Hepatocyte (in vitro differentiated cells): ENCODE measurements at regions not wholly inside any gene's neighbourhood (a gene's known extent, or its start where the extent isn't known, plus 50 kb on each side); places are given as distances from the start of the nearest gene placed in this dataset.

Source experiments
- DNase-seq: peaks from one replicate; pipeline ENCODE4 v3.0.0-alpha.2; 2016; ENCODE audit warnings: low spot score
- H2AFZ ChIP-seq: fragments of 200-600 bp; sonication (generic); 2 replicates; pipeline ENCODE4 v1.6.0; 2016; ENCODE audit warnings: antibody characterized with exemption, mild to moderate bottlenecking
- H3K27ac ChIP-seq: fragments of 200-600 bp; sonication (generic); 2 replicates; pipeline ENCODE4 v1.5.1; 2016; ENCODE audit warnings: mild to moderate bottlenecking
- H3K27me3 ChIP-seq: fragments of 200-600 bp; sonication (generic); 2 replicates; pipeline ENCODE4 v1.6.1; 2016
- H3K36me3 ChIP-seq: fragments of 200-600 bp; sonication (generic); replicated peaks from 2 replicates; pipeline ENCODE4 v1.5.1; 2016; ENCODE audit warnings: low read depth; ENCODE audit not compliant: insufficient read depth
- H3K4me1 ChIP-seq: fragments of 200-600 bp; sonication (generic); 2 replicates; pipeline ENCODE4 v1.5.1; 2016; ENCODE audit warnings: mild to moderate bottlenecking, moderate library complexity; ENCODE audit not compliant: insufficient read depth
- H3K4me2 ChIP-seq: fragments of 200-600 bp; sonication (generic); 2 replicates; pipeline ENCODE4 v1.6.0; 2016
- H3K4me3 ChIP-seq: fragments of 200-600 bp; sonication (generic); 2 replicates; pipeline ENCODE4 v1.5.1; 2016; ENCODE audit warnings: mild to moderate bottlenecking
- H3K79me2 ChIP-seq: fragments of 200-600 bp; sonication (generic); 2 replicates; pipeline ENCODE4 v1.6.0; 2017; ENCODE audit warnings: mild to moderate bottlenecking
- H3K9me2 ChIP-seq: fragments of 200-600 bp; sonication (generic); replicated peaks from 2 replicates; pipeline ENCODE4 v1.6.0; 2017; ENCODE audit warnings: mild to moderate bottlenecking; ENCODE audit not compliant: insufficient read depth
- H3K9me3 ChIP-seq: fragments of 200-600 bp; sonication (generic); 2 replicates; pipeline ENCODE4 v1.5.1; 2016; ENCODE audit warnings: low read depth, mild to moderate bottlenecking
- H4K20me1 ChIP-seq: fragments of 200-600 bp; sonication (generic); 2 replicates; pipeline ENCODE4 v1.6.0; 2016; ENCODE audit warnings: mild to moderate bottlenecking; ENCODE audit not compliant: insufficient read depth, poor library complexity, severe bottlenecking
- EZH2 ChIP-seq: fragments of 200-600 bp; sonication (generic); IDR thresholded peaks from 2 replicates; pipeline ENCODE4 v1.6.1; 2016; ENCODE audit warnings: antibody characterized with exemption, mild to moderate bottlenecking, borderline replicate concordance
- EZH2phosphoT487 ChIP-seq: fragments of 200-600 bp; sonication (generic); IDR thresholded peaks from one replicate; pipeline ENCODE4 v1.6.1; 2018; ENCODE audit warnings: antibody characterized with exemption, mild to moderate bottlenecking, low read depth, moderate library complexity; ENCODE audit not compliant: unreplicated experiment, severe bottlenecking
- WGBS: methylation state at CpG from one replicate; pipeline ENCODE4 v1.1.6; 2016; ENCODE audit warnings: low lambda C conversion rate; ENCODE audit errors: missing lambda C conversion rate; 5-methylcytosine and 5-hydroxymethylcytosine counted together
- TF ChIP-seq, protein P1 (sequence below): fragments of 200-600 bp; sonication (generic); IDR thresholded peaks from 2 replicates; pipeline ENCODE4 v1.5.1; 2016; ENCODE audit warnings: antibody characterized with exemption, mild to moderate bottlenecking; ENCODE audit not compliant: poor library complexity

DNA sequence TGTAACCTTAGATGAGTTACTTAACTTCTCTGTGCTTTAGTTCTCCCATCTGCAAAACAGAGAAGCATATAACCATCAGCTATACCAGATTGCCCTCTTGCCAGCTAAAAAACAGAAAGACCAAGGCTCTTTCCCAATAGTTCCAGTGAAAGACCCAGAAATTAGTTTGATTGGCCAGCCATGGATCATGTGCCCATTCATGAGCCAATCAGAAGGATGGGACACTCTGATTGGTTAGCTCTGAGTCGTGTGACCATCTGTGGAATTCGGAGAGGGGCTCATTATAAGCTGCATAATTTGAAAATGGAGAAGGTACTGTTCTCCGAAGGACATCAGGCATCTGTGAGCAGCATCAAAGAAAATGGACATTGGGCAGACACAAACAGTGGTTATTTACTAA is 155.2 kb downstream of the ABCC12 start:
- H3K9me3 ChIP-seq: no peaks in the 10 kb centered on the region
- WGBS: 79% methylated on average over 3 of the region's 3 CpGs
- H3K4me1 ChIP-seq: no peaks in the 10 kb centered on the region

GRCh38 chr16:47999595-47999994 is 156.2 kb downstream of the ABCC12 start:
- H3K27me3 ChIP-seq: no peaks in the 10 kb centered on the region
- H3K9me3 ChIP-seq: no peaks in the 10 kb centered on the region
- no peaks in the 10 kb centered on the region for H3K79me2 ChIP-seq
- no peak overlapping the region for H3K27ac ChIP-seq
- H3K4me3 ChIP-seq: no peak overlapping the region
- no peaks in the 10 kb centered on the region for H4K20me1 ChIP-seq
- H2AFZ ChIP-seq: no peak overlapping the region
- H3K9me2 ChIP-seq: no peaks in the 10 kb centered on the region
- H3K36me3 ChIP-seq: no peaks in the 10 kb centered on the region
- DNase-seq: no peak
- no peaks in the 10 kb centered on the region for H3K4me1 ChIP-seq
- WGBS: 98% methylated on average over 4 of the region's 4 CpGs
- H3K4me2 ChIP-seq: no peak overlapping the region
- TF ChIP-seq EZH2: no peak
- no peak for TF ChIP-seq EZH2phosphoT487
- TF ChIP-seq, protein P1, sequence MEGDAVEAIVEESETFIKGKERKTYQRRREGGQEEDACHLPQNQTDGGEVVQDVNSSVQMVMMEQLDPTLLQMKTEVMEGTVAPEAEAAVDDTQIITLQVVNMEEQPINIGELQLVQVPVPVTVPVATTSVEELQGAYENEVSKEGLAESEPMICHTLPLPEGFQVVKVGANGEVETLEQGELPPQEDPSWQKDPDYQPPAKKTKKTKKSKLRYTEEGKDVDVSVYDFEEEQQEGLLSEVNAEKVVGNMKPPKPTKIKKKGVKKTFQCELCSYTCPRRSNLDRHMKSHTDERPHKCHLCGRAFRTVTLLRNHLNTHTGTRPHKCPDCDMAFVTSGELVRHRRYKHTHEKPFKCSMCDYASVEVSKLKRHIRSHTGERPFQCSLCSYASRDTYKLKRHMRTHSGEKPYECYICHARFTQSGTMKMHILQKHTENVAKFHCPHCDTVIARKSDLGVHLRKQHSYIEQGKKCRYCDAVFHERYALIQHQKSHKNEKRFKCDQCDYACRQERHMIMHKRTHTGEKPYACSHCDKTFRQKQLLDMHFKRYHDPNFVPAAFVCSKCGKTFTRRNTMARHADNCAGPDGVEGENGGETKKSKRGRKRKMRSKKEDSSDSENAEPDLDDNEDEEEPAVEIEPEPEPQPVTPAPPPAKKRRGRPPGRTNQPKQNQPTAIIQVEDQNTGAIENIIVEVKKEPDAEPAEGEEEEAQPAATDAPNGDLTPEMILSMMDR: no peak

More for the DNA sequence above, 155.2 kb downstream of the ABCC12 start:
- Histone ChIP-seq H3K27ac (no peak overlapping the region), H2AFZ (no peak overlapping the region), H3K4me2 (no peak overlapping the region), H3K4me3 (no peak overlapping the region), H3K36me3 (no peaks in the 10 kb centered on the region), H3K79me2 (no peaks in the 10 kb centered on the region), H3K9me2 (no peaks in the 10 kb centered on the region), H4K20me1 (no peaks in the 10 kb centered on the region), H3K27me3 (no peaks in the 10 kb centered on the region)
- DNase-seq: no peak
- TF ChIP-seq, protein P1: no peak
- TF ChIP-seq EZH2: no peak

DNA sequence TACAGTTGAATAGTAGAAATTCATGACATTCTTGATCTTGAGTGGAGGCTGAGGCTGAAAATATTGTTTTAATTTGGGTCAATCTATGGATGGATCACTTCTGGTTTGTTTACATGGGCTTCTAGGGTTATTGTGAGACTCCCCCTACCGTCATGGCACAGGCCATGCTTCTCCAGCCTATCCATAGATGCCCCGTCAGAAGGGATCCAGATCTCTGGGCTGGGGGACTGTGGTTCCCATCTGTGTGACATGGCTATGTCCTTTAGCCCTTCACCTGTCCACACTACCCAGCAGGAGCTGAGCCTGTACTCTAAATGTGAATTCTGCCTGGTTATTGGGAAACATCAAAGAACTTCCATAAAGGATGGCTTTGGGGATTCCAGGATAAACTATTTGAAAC is 160.4 kb downstream of the ABCC12 start:
- Histone ChIP-seq H3K9me3 (no peaks in the 10 kb centered on the region), H4K20me1 (no peaks in the 10 kb centered on the region), H3K27me3 (no peaks in the 10 kb centered on the region), H3K4me3 (no peak overlapping the region), H3K4me2 (no peak overlapping the region), H2AFZ (no peak overlapping the region), H3K4me1 (no peaks in the 10 kb centered on the region), H3K27ac (no peak overlapping the region), H3K9me2 (no peaks in the 10 kb centered on the region), H3K36me3 (no peaks in the 10 kb centered on the region), H3K79me2 (no peaks in the 10 kb centered on the region)
- no peak for TF ChIP-seq EZH2
- TF ChIP-seq, protein P1: no peak
- no peak for TF ChIP-seq EZH2phosphoT487
- whole genome bisulfite sequencing: 72% methylated on average over 2 of the region's 2 CpGs
- no peak for DNase-seq

GRCh38 chr16:47991491-47991890 is 164.3 kb downstream of the ABCC12 start:
- no peaks in the 10 kb centered on the region for H3K4me1 ChIP-seq
- H3K4me2 ChIP-seq: no peak overlapping the region
- no peak overlapping the region for H3K4me3 ChIP-seq
- TF ChIP-seq, protein P1: no peak
- TF ChIP-seq EZH2phosphoT487 (no peak), EZH2 (no peak)
- H3K9me3 ChIP-seq: no peaks in the 10 kb centered on the region
- H2AFZ ChIP-seq: no peak overlapping the region
- WGBS: 66% methylated on average over 2 of the region's 2 CpGs
- no peaks in the 10 kb centered on the region for H3K9me2 ChIP-seq
- H4K20me1 ChIP-seq: no peaks in the 10 kb centered on the region
- H3K79me2 ChIP-seq: no peaks in the 10 kb centered on the region
- H3K27ac ChIP-seq: no peak overlapping the region
- H3K36me3 ChIP-seq: no peaks in the 10 kb centered on the region
- no peaks in the 10 kb centered on the region for H3K27me3 ChIP-seq
- no peak for DNase-seq
